ENCODE measurements at regions not wholly inside any gene's neighbourhood (a gene's known extent, or its start where the extent isn't known, plus 50 kb on each side); places are given as distances from the start of the nearest gene placed in this dataset.

GRCh38 chr13:64274481-64275217 lies 2859.0 kb upstream of the PCDH20 start:
- no peak overlapping the region for H3K27ac Mint-ChIP-seq
- no peaks in the 10 kb centered on the region for H3K27me3 Mint-ChIP-seq (ENCODE audit: insufficient read depth)
- H3K4me1 Mint-ChIP-seq (ENCODE audit: low read depth): peaks cover 27% of the 10 kb centered on the region
- no peak overlapping the region for H3K4me3 Mint-ChIP-seq
- 0 out of 2 replicates have a peak, but pooled peaks cover 4% of the 10 kb centered on the region for H3K36me3 Mint-ChIP-seq (ENCODE audit: low read depth)
- TF ChIP-seq CTCF (IDR thresholded peaks at IDR 0.05): no peak
- DNase-seq: no peak
- peaks cover 3% of the 10 kb centered on the region; the same call in 1 of the 2 replicates for H3K9me3 Mint-ChIP-seq

- Mint-ChIP-seq H3K9me3 (peaks cover 3% of the 10 kb centered on the region; the same call in 1 of the 2 replicates), H3K4me3 (no peak overlapping the region), H3K27ac (no peak overlapping the region), H3K27me3 (ENCODE audit: insufficient read depth) (no peaks in the 10 kb centered on the region), H3K36me3 (ENCODE audit: low read depth) (0 out of 2 replicates have a peak, but pooled peaks cover 4% of the 10 kb centered on the region), H3K4me1 (ENCODE audit: low read depth) (peaks cover 27% of the 10 kb centered on the region)
- no peak for DNase-seq
- TF ChIP-seq CTCF (IDR thresholded peaks at IDR 0.05): no peak
These were observed 2858.1 kb upstream of the PCDH20 start for GRCh38 chr13:64273780-64274179.

GRCh38 chr13:64272681-64273080 lies 2857.0 kb upstream of the PCDH20 start:
- peak overlapping the region; percentile 21; the same call in 1 of the 2 replicates for H3K27ac Mint-ChIP-seq
- peaks cover 20% of the 10 kb centered on the region for H3K4me1 Mint-ChIP-seq (ENCODE audit: low read depth)
- TF ChIP-seq CTCF (IDR thresholded peaks at IDR 0.05): no peak
- no peaks in the 10 kb centered on the region for H3K27me3 Mint-ChIP-seq (ENCODE audit: insufficient read depth)
- no peak overlapping the region for H3K4me3 Mint-ChIP-seq
- peak; percentile 18 for DNase-seq
- 0 out of 2 replicates have a peak, but pooled peaks cover 4% of the 10 kb centered on the region for H3K36me3 Mint-ChIP-seq (ENCODE audit: low read depth)
- H3K9me3 Mint-ChIP-seq: peaks cover 3% of the 10 kb centered on the region; the same call in 1 of the 2 replicates

GRCh38 chr13:64266024-64266423 lies 2850.4 kb upstream of the PCDH20 start:
- Mint-ChIP-seq H3K4me3 (no peak overlapping the region), H3K27me3 (ENCODE audit: insufficient read depth) (no peaks in the 10 kb centered on the region), H3K4me1 (ENCODE audit: low read depth) (no peaks in the 10 kb centered on the region; the same call in 1 of the 2 replicates), H3K9me3 (peaks cover 24% of the 10 kb centered on the region), H3K36me3 (ENCODE audit: low read depth) (peaks cover 24% of the 10 kb centered on the region), H3K27ac (no peak overlapping the region)
- DNase-seq: no peak
- TF ChIP-seq CTCF (IDR thresholded peaks at IDR 0.05): no peak

GRCh38 chr13:64263285-64263684 lies 2847.6 kb upstream of the PCDH20 start:
- Mint-ChIP-seq H3K27me3 (ENCODE audit: insufficient read depth) (no peaks in the 10 kb centered on the region), H3K4me1 (ENCODE audit: low read depth) (no peaks in the 10 kb centered on the region), H3K9me3 (peaks cover 24% of the 10 kb centered on the region), H3K4me3 (no peak overlapping the region), H3K27ac (no peak overlapping the region), H3K36me3 (ENCODE audit: low read depth) (peaks cover 24% of the 10 kb centered on the region)
- TF ChIP-seq CTCF (IDR thresholded peaks at IDR 0.05): no peak
- no peak for DNase-seq
